ENCODE measurements at regions not wholly inside any gene's neighbourhood (a gene's known extent, or its start where the extent isn't known, plus 50 kb on each side); places are given as distances from the start of the nearest gene placed in this dataset.

DNA sequence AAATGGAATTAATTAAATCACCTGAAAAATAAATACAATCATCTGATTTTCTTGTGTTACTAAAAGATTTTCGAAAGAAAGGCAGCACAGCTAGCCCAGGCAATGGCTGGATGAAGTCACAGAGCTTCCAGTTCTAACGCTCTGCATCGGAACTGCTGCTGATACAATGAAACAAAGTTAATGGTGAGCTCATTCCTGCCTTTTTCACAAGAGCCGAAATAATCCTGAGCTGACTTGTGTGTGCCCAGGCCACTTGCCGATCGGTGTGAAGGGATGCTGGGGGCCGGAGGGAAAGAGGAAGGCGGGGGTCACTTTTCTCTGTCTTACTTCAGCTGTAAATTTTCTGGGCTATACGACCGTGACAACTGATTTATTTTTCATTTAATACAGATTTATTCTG lies 149.5 kb downstream of the INO80D start:
- TF ChIP-seq POLR2A (IDR thresholded peaks at IDR 0.05), result no peak
- TF ChIP-seq CTCF (IDR thresholded peaks at IDR 0.05), result no peak

Measured in lower leg skin (tissue), 3 donors.